ENCODE measurements at regions not wholly inside any gene's neighbourhood (a gene's known extent, or its start where the extent isn't known, plus 50 kb on each side); places are given as distances from the start of the nearest gene placed in this dataset.
A peak's percentile ranks its signal among the peaks of the same experiment; 100 is the strongest.
"Not testable (repeated sequence)": the region's sequence is repeated elsewhere in the genome, so short reads cannot be mapped to it uniquely, and the experiment has no call there.

DNA sequence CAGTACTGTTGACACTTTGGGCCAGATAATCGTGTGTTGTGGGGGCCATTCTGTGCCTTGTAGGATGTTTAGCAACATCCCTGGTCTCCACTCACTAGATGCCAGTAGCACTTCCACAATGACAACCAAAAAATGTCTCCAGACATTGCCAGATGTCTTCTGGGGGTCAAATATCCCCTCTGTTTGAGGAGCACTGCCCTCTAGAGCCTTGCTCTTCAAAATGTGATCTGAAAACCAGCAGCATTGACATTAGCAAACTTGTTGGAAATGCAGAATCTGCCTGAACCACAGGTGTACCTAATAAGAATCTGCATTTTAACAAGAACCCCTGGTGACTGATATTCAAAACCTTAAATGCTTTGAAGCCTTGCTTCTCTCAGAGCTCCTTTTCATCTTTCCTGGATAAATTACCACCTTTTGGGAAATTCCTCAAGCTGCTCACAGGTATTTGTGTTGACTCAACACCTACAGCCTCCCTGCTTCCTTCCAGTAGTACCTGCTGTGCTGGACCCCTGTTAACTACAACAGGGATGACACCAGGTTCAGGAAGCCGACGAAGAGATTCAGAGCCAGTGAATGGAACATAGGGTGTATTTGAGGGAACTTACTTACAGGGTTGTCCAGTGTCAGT is 459.0 kb upstream of the NR3C2 start:
- peaks cover 4% of the 10 kb centered on the region; the same call in 1 of the 2 replicates for H3K4me1 ChIP-seq (ENCODE audit: control insufficient read depth, insufficient read depth, low read length)
- WGBS (ENCODE audit: insufficient coverage, insufficient read length), result no CpG with 5 or more reads among the region's 3 CpGs
- H3K27ac ChIP-seq (ENCODE audit: low read length), result no peak overlapping the region
- no peak for DNase-seq (ENCODE audit: low read depth, low spot score)
- peaks cover 3% of the 10 kb centered on the region; the same call in 1 of the 2 replicates for H3K9me3 ChIP-seq (ENCODE audit: control insufficient read depth, insufficient read depth, low read length)
- no peaks in the 10 kb centered on the region for H3K36me3 ChIP-seq (ENCODE audit: control insufficient read depth, insufficient read depth, low read length)
- no peaks in the 10 kb centered on the region for H3K27me3 ChIP-seq (ENCODE audit: control insufficient read depth, insufficient read depth, low read length)
- no peak overlapping the region for H3K4me3 ChIP-seq (ENCODE audit: low read length)

- H3K4me1 ChIP-seq (ENCODE audit: control insufficient read depth, insufficient read depth, low read length); H3K4me3 ChIP-seq (ENCODE audit: low read length); DNase-seq (ENCODE audit: low read depth, low spot score); H3K36me3 ChIP-seq (ENCODE audit: control insufficient read depth, insufficient read depth, low read length); H3K27me3 ChIP-seq (ENCODE audit: control insufficient read depth, insufficient read depth, low read length); H3K9me3 ChIP-seq (ENCODE audit: control insufficient read depth, insufficient read depth, low read length); H3K27ac ChIP-seq (ENCODE audit: low read length): not testable (repeated sequence)
Measured at GRCh38 chr4:148898139-148898538, 455.9 kb upstream of the NR3C2 start.

DNA sequence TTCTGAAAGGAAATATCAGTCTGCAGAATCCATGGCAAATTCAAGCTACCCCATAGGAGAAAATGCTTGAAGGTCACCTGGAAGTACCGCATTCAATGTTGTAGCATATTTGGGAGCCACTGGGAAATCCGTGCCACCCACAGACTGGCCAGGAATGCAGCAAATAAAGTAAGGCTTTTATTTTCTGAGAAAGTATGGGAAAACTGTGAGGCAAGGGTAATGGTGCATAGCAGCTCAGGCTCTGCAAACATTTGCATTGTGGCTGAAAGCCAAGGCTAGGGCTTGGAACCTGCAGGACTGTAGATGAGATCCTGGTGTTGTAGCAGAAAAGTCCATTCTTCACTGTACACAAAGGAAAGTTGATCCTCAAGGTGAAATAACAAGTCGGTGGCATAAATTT is 450.9 kb upstream of the NR3C2 start:
- peaks cover 3% of the 10 kb centered on the region; the same call in 1 of the 2 replicates for H3K9me3 ChIP-seq (ENCODE audit: control insufficient read depth, insufficient read depth, low read length)
- no peaks in the 10 kb centered on the region for H3K36me3 ChIP-seq (ENCODE audit: control insufficient read depth, insufficient read depth, low read length)
- no peaks in the 10 kb centered on the region for H3K4me1 ChIP-seq (ENCODE audit: control insufficient read depth, insufficient read depth, low read length)
- no peaks in the 10 kb centered on the region for H3K27me3 ChIP-seq (ENCODE audit: control insufficient read depth, insufficient read depth, low read length)
- WGBS (ENCODE audit: insufficient coverage, insufficient read length), result no CpG with 5 or more reads among the region's 3 CpGs
- no peak for DNase-seq (ENCODE audit: low read depth, low spot score)
- no peak overlapping the region for H3K27ac ChIP-seq (ENCODE audit: low read length)
- no peak overlapping the region for H3K4me3 ChIP-seq (ENCODE audit: low read length)

DNA sequence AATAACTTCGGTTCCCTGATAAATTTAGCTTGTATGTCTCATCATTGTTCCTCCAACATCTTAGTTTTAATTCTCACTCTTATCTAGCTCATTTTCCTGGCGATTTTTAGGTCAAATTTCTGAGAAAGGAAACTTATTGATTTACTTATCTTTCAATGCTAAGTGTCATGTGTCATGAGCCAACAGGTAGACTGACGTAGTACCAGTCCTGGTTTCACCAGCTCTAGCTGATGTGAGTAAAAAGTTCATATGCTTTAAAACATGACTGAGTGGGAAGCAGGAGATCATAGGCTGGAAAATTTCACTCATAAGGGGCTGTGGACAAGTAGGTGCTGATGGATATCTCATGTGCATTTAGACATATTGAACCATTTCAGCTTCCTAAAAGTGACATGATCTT is 441.7 kb upstream of the NR3C2 start:
- no peaks in the 10 kb centered on the region for H3K27me3 ChIP-seq (ENCODE audit: control insufficient read depth, insufficient read depth, low read length)
- no CpG with 5 or more reads among the region's 3 CpGs for WGBS (ENCODE audit: insufficient coverage, insufficient read length)
- H3K9me3 ChIP-seq (ENCODE audit: control insufficient read depth, insufficient read depth, low read length), result no peaks in the 10 kb centered on the region

GRCh38 chr4:148883435-148883834 is 441.2 kb upstream of the NR3C2 start:
- no peaks in the 10 kb centered on the region for H3K27me3 ChIP-seq (ENCODE audit: control insufficient read depth, insufficient read depth, low read length)
- no peak for DNase-seq (ENCODE audit: low read depth, low spot score)
- no peaks in the 10 kb centered on the region for H3K9me3 ChIP-seq (ENCODE audit: control insufficient read depth, insufficient read depth, low read length)
- no peak overlapping the region for H3K4me3 ChIP-seq (ENCODE audit: low read length)
- H3K27ac ChIP-seq (ENCODE audit: low read length), result no peak overlapping the region
- H3K4me1 ChIP-seq (ENCODE audit: control insufficient read depth, insufficient read depth, low read length), result peaks cover 3% of the 10 kb centered on the region; the same call in 1 of the 2 replicates
- H3K36me3 ChIP-seq (ENCODE audit: control insufficient read depth, insufficient read depth, low read length), result no peaks in the 10 kb centered on the region
- WGBS (ENCODE audit: insufficient coverage, insufficient read length), result no CpG with 5 or more reads among the region's 1 CpG

More for the DNA sequence above, 441.7 kb upstream of the NR3C2 start:
- no peaks in the 10 kb centered on the region for H3K36me3 ChIP-seq (ENCODE audit: control insufficient read depth, insufficient read depth, low read length)
- H3K4me3 ChIP-seq (ENCODE audit: low read length), result no peak overlapping the region
- no peak overlapping the region for H3K27ac ChIP-seq (ENCODE audit: low read length)
- no peak for DNase-seq (ENCODE audit: low read depth, low spot score)
- peaks cover 3% of the 10 kb centered on the region; the same call in 1 of the 2 replicates for H3K4me1 ChIP-seq (ENCODE audit: control insufficient read depth, insufficient read depth, low read length)

DNA sequence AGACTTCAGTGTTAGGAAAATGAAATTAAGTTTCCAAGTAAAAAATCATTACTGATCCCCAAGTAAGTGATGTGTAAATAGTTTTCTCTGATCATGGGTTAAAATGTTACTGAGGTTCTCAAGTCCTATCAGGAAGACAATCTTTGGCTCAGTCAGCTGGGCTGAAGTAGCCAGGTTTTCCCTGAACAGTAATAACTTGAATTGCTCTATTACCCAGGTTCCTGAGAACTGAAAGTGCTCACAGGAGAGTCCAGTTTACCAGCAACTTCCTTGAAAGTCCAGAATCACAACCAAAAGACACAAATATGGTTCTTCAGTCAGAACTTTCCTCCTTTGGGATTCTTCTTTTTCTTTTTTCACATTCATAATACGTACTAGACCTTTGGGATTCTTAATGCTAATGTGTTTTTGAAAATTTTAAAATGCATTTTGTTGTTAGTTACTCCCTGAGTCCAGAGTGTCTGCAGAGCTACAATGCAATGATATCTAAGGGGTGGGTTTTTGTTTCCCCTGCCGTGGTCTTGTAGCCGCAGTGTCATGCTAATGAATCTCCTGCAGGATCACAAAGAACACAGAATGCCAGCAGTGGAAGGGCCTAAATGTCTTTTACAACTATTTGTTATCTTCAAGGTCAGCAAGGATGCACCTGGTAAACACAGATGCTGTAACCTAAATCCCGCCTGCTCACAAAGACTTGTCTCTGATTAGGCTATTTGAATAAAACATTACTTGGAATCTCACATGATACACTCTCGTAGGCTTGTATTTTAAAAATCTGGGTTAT is 439.8 kb upstream of the NR3C2 start:
- H3K36me3 ChIP-seq (ENCODE audit: control insufficient read depth, insufficient read depth, low read length), result no peaks in the 10 kb centered on the region
- peak; percentile 75 for DNase-seq (ENCODE audit: low read depth, low spot score)
- peaks cover 3% of the 10 kb centered on the region; the same call in 1 of the 2 replicates for H3K4me1 ChIP-seq (ENCODE audit: control insufficient read depth, insufficient read depth, low read length)
- no peak overlapping the region for H3K4me3 ChIP-seq (ENCODE audit: low read length)
- WGBS (ENCODE audit: insufficient coverage, insufficient read length), result no CpG with 5 or more reads among the region's 5 CpGs
- H3K9me3 ChIP-seq (ENCODE audit: control insufficient read depth, insufficient read depth, low read length), result no peaks in the 10 kb centered on the region
- no peak overlapping the region for H3K27ac ChIP-seq (ENCODE audit: low read length)
- H3K27me3 ChIP-seq (ENCODE audit: control insufficient read depth, insufficient read depth, low read length), result no peaks in the 10 kb centered on the region

- no peaks in the 10 kb centered on the region for H3K27me3 ChIP-seq (ENCODE audit: control insufficient read depth, insufficient read depth, low read length)
- no peaks in the 10 kb centered on the region for H3K4me1 ChIP-seq (ENCODE audit: control insufficient read depth, insufficient read depth, low read length)
- H3K9me3 ChIP-seq (ENCODE audit: control insufficient read depth, insufficient read depth, low read length), result no peaks in the 10 kb centered on the region
- no peaks in the 10 kb centered on the region for H3K36me3 ChIP-seq (ENCODE audit: control insufficient read depth, insufficient read depth, low read length)
- no CpG with 5 or more reads among the region's 2 CpGs for WGBS (ENCODE audit: insufficient coverage, insufficient read length)
- no peak for DNase-seq (ENCODE audit: low read depth, low spot score)
- H3K27ac ChIP-seq (ENCODE audit: low read length), result no peak overlapping the region
- H3K4me3 ChIP-seq (ENCODE audit: low read length), result no peak overlapping the region
Measured at GRCh38 chr4:148874331-148874730, 432.1 kb upstream of the NR3C2 start.

DNA sequence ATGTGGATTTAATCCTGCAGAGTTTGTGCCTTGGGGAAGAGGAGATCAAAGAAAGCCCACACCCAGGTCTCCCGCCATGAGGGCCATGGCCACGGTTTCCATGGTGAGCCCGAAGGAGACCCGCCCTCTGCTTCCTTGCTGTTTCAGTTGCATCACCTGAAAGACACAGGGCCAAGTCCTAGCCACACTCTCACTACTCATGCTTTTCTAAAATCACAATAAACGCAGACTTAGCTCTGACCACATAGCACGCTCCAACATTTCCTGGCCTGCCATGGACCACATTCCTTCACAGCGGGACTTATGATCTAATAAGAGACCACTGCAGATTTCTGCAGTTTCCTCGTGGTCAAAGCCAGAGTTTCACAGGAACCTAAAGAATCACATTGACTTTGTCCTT is 426.0 kb upstream of the NR3C2 start:
- Histone ChIP-seq H3K4me1 (ENCODE audit: control insufficient read depth, insufficient read depth, low read length) (no peaks in the 10 kb centered on the region), H3K27me3 (ENCODE audit: control insufficient read depth, insufficient read depth, low read length) (no peaks in the 10 kb centered on the region; the same call in 1 of the 2 replicates), H3K9me3 (ENCODE audit: control insufficient read depth, insufficient read depth, low read length) (no peaks in the 10 kb centered on the region), H3K36me3 (ENCODE audit: control insufficient read depth, insufficient read depth, low read length) (no peaks in the 10 kb centered on the region), H3K27ac (ENCODE audit: low read length) (no peak overlapping the region), H3K4me3 (ENCODE audit: low read length) (no peak overlapping the region)
- WGBS (ENCODE audit: insufficient coverage, insufficient read length), result no CpG with 5 or more reads among the region's 8 CpGs
- no peak for DNase-seq (ENCODE audit: low read depth, low spot score)

- WGBS (ENCODE audit: insufficient coverage, insufficient read length), result no CpG with 5 or more reads among the region's 3 CpGs
- Histone ChIP-seq H3K27me3 (ENCODE audit: control insufficient read depth, insufficient read depth, low read length) (no peaks in the 10 kb centered on the region; the same call in 1 of the 2 replicates), H3K27ac (ENCODE audit: low read length) (no peak overlapping the region), H3K36me3 (ENCODE audit: control insufficient read depth, insufficient read depth, low read length) (no peaks in the 10 kb centered on the region), H3K4me3 (ENCODE audit: low read length) (no peak overlapping the region), H3K9me3 (ENCODE audit: control insufficient read depth, insufficient read depth, low read length) (no peaks in the 10 kb centered on the region), H3K4me1 (ENCODE audit: control insufficient read depth, insufficient read depth, low read length) (no peaks in the 10 kb centered on the region)
- DNase-seq (ENCODE audit: low read depth, low spot score), result no peak
Measured at GRCh38 chr4:148866666-148867065, 424.5 kb upstream of the NR3C2 start.

DNA sequence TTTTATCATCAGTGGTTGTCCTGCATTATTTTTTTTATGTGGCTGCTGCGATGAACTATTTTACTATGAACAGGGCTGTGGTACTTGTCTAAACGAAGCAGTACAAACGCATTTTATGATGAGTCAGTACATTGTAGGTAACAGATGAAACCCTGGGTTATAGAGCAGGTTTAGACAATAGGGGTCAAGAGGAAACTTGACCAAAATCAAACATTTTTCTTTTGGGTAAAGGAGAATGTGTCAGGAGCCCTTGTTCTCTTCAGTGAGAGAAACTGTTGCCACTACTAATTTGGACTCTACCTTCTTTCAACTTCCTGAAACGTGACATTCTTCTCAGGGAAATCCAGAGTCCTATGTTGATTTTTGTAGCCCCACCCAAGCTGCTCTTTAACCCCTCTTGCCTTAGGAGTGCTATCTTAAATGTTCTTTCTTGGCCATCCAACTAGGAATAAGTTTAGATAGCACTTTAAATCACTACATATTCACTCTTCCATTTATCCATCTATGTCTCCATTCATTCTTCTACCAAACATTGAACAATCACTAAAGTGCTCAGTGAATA is 415.8 kb upstream of the NR3C2 start:
- WGBS (ENCODE audit: insufficient coverage, insufficient read length), result no CpG with 5 or more reads among the region's 4 CpGs
- H3K9me3 ChIP-seq (ENCODE audit: control insufficient read depth, insufficient read depth, low read length), result no peaks in the 10 kb centered on the region
- DNase-seq (ENCODE audit: low read depth, low spot score), result no peak
- no peaks in the 10 kb centered on the region for H3K27me3 ChIP-seq (ENCODE audit: control insufficient read depth, insufficient read depth, low read length)
- H3K4me1 ChIP-seq (ENCODE audit: control insufficient read depth, insufficient read depth, low read length), result no peaks in the 10 kb centered on the region
- no peaks in the 10 kb centered on the region for H3K36me3 ChIP-seq (ENCODE audit: control insufficient read depth, insufficient read depth, low read length)
- no peak overlapping the region for H3K27ac ChIP-seq (ENCODE audit: low read length)
- no peak overlapping the region for H3K4me3 ChIP-seq (ENCODE audit: low read length)

Measured in iPS DF 6.9 (cell line).